Fibroblast of lung (primary cell): ENCODE measurements at regions not wholly inside any gene's neighbourhood (a gene's known extent, or its start where the extent isn't known, plus 50 kb on each side); places are given as distances from the start of the nearest gene placed in this dataset.

ENCODE experiments used
- EZH2 ChIP-seq: IDR thresholded peaks from 2 replicates; pipeline ENCODE4 v1.5.1; 2012; ENCODE audit warnings: low read length, control low read depth, mild to moderate bottlenecking; ENCODE audit errors: missing control alignments
- TF ChIP-seq, protein P1 (sequence below), 2 donors: IDR thresholded peaks in 1 of 2; conservative IDR thresholded peaks in 1 of 2; 1 replicate in 1 of 2; 2 replicates in 1 of 2; pipeline ENCODE4 v1.5.1; 2011 to 2012; ENCODE audit warnings: low read length in 2 of 2, control low read depth in 1 of 2, inconsistent platforms in 1 of 2, low read depth in 1 of 2, mild to moderate bottlenecking in 1 of 2

GRCh38 chr11:86145439-86146156, 76.7 kb upstream of the PICALM start:
- TF ChIP-seq, protein P1, sequence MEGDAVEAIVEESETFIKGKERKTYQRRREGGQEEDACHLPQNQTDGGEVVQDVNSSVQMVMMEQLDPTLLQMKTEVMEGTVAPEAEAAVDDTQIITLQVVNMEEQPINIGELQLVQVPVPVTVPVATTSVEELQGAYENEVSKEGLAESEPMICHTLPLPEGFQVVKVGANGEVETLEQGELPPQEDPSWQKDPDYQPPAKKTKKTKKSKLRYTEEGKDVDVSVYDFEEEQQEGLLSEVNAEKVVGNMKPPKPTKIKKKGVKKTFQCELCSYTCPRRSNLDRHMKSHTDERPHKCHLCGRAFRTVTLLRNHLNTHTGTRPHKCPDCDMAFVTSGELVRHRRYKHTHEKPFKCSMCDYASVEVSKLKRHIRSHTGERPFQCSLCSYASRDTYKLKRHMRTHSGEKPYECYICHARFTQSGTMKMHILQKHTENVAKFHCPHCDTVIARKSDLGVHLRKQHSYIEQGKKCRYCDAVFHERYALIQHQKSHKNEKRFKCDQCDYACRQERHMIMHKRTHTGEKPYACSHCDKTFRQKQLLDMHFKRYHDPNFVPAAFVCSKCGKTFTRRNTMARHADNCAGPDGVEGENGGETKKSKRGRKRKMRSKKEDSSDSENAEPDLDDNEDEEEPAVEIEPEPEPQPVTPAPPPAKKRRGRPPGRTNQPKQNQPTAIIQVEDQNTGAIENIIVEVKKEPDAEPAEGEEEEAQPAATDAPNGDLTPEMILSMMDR (conservative IDR thresholded peaks at IDR 0.05 in 1 of 2, IDR thresholded peaks at IDR 0.05 in 1 of 2; ENCODE audit: low read depth in 1 of 2, low read length in 2 of 2) = no peak
- no peak for TF ChIP-seq EZH2
